Adrenal gland (tissue), 9 donors: ENCODE measurements at regions not wholly inside any gene's neighbourhood (a gene's known extent, or its start where the extent isn't known, plus 50 kb on each side); places are given as distances from the start of the nearest gene placed in this dataset.

Experiments
- DNase-seq, 7 donors: peaks; one replicate each; pipeline ENCODE4 v3.0.0-alpha.2; 2019 to 2020
- H3K27ac ChIP-seq, 5 donors: fragments of 200-600 bp; sonication (generic) in 4 of 5; 1 replicate in 3 of 5; 2 replicates in 2 of 5; pipeline versions ENCODE4 v1.5.1 to v1.8.0; 2016 to 2020; ENCODE audit warnings: mild to moderate bottlenecking in 1 of 5
- H3K27me3 ChIP-seq: fragments of 200-600 bp; 2 replicates; pipeline ENCODE4 v1.8.0; 2021
- H3K36me3 ChIP-seq, 2 donors: fragments of 200-600 bp; replicated peaks in 1 of 2; 1 replicate in 1 of 2; 2 replicates in 1 of 2; pipeline versions ENCODE4 v1.5.1 to v1.8.0; 2018 to 2022
- H3K4me1 ChIP-seq, 2 donors: fragments of 200-600 bp; replicated peaks in 1 of 2; 1 replicate in 1 of 2; 2 replicates in 1 of 2; pipeline versions ENCODE4 v1.5.1 to v1.8.0; 2018 to 2021
- H3K4me3 ChIP-seq, 4 donors: fragments of 200-600 bp; sonication (generic) in 3 of 4; one replicate each; pipeline ENCODE4 v1.5.1; 2016 to 2018
- H3K9me3 ChIP-seq, 3 donors: fragments of 200-600 bp; sonication (generic) in 1 of 3; replicated peaks in 1 of 3; 1 replicate in 2 of 3; 2 replicates in 1 of 3; pipeline versions ENCODE4 v1.5.1 to v1.8.0; 2016 to 2021
- POLR2A ChIP-seq, 2 donors: fragments of 450-650 bp; IDR thresholded peaks; one replicate each; pipeline ENCODE4 v1.6.1; 2017; ENCODE audit warnings: antibody characterized with exemption in 2 of 2, mild to moderate bottlenecking in 2 of 2, moderate library complexity in 1 of 2
- WGBS, 4 donors: extraction: QIAGEN DNeasy Blood & Tissue Kit in 2 of 4; methylation state at CpG; one replicate each; pipeline versions ENCODE4 v1.1.5 to v1.1.7; 2013 to 2017; 5-methylcytosine and 5-hydroxymethylcytosine counted together
- intact Hi-C, 2 donors: fragments of 100-400 bp; cut with DNase I; formaldehyde crosslinking; loops; one replicate each; pipeline versions ENCODE4 v1.14.1 to v1.15.0; 2022 to 2023
- TF ChIP-seq, protein P1 (sequence below), 6 experiments: fragments of 450-650 bp in 4 of 6; fragments of 200-600 bp in 2 of 6; sonication (generic) in 1 of 6; IDR thresholded peaks; 1 replicate in 5 of 6; 2 replicates in 1 of 6; pipeline versions ENCODE4 v1.5.1 to v1.8.0; 2016 to 2021; ENCODE audit warnings: antibody characterized with exemption in 6 of 6, mild to moderate bottlenecking in 2 of 6, moderate library complexity in 1 of 6
- donor health status: healthy with polysubstance abuse.
- donor health status: Bipolar disorder and iron deficiency.
- donor health status: DM: yes; HTN: yes; CAD: no.
- donor health status: DM: no; HTN: no; CAD: no.
- donor health status: DM: no; HTN: no; CAD: no.

DNA sequence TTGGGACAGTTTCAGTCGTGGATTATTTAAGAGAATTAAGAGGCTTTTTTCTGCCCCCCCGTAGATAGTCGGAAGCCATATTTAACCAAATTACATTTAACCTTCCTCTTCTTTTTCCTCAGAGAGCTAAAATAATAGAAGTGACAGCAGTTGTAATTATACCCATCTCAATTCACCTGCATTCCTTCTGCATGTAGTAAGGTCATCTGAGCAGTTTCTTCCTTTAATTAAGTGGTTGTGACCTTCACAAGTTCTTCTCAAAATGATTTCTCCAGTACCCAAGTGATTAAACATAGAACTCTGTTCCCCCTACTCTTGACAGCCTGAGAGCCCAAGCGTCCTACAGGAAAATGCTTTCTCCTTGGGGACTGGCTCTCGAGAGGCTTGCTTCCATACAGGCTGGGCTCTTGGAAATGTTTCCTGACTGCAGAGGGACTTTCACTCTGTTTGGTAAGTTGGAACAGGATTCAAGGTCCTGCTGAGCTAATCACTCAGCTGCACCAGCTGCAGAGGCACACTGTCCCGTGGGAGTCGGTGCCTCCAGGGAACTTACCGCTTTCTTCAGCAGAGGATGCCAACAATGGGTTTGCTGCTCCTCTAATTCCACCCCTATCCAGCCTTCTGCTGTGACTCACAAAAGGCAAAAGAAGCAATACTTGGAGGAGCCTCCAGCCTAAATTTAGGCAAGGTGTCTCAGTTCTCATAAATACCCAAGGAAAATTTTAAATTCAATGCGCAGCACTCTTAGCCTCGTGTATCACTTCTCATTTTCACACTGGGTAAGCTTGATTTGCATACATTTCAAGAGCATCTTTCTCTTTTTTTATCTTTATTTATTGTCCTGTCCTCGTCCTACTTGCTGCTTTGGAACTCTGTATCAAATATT lies 414.9 kb downstream of the KIF16B start:
- Histone ChIP-seq H3K9me3 (peaks cover 0 to 10% (median 7%) of the 10 kb centered on the region in 3 donors), H3K27me3 (no peaks in the 10 kb centered on the region), H3K36me3 (no peaks in the 10 kb centered on the region), H3K4me1 (no peaks in the 10 kb centered on the region), H3K27ac (no peak overlapping the region), H3K4me3 (no peak overlapping the region)
- peak in 4 of 7 donors; percentile 7 to 20 (median 18) for DNase-seq
- intact Hi-C loops = no loop called here
- 58 to 72% (median 65%) methylated on average over 11 of the region's 11 CpGs for WGBS, 4 donors
- no peak for TF ChIP-seq POLR2A (IDR thresholded peaks at IDR 0.05)
- TF ChIP-seq, protein P1, sequence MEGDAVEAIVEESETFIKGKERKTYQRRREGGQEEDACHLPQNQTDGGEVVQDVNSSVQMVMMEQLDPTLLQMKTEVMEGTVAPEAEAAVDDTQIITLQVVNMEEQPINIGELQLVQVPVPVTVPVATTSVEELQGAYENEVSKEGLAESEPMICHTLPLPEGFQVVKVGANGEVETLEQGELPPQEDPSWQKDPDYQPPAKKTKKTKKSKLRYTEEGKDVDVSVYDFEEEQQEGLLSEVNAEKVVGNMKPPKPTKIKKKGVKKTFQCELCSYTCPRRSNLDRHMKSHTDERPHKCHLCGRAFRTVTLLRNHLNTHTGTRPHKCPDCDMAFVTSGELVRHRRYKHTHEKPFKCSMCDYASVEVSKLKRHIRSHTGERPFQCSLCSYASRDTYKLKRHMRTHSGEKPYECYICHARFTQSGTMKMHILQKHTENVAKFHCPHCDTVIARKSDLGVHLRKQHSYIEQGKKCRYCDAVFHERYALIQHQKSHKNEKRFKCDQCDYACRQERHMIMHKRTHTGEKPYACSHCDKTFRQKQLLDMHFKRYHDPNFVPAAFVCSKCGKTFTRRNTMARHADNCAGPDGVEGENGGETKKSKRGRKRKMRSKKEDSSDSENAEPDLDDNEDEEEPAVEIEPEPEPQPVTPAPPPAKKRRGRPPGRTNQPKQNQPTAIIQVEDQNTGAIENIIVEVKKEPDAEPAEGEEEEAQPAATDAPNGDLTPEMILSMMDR (IDR thresholded peaks at IDR 0.05) = no peak

DNA sequence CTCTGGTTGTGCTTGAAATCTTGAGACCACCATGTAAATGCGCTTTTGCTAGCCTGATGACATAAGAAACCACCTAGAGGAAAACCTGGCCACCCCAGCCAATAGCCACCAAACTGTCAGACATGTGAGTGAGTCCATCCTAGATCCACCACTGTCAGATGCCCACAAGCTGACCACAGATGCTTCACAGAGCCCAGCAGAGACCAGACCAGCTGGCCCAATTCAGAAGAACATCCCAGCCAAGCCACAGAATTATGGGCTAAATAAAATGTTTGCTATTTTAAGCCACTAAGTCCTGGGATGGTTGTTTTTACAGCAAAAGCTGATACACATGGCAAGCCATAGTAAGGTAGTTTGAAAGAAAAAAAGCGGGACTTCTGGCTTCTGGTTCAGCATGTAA lies 425.3 kb downstream of the KIF16B start:
- TF ChIP-seq POLR2A (IDR thresholded peaks at IDR 0.05) = no peak
- TF ChIP-seq, protein P1 (IDR thresholded peaks at IDR 0.05) = no peak
- DNase-seq = no peak
- Histone ChIP-seq H3K9me3 (peaks cover 0 to 5% (median under 1%) of the 10 kb centered on the region in 3 donors), H3K4me3 (no peak overlapping the region), H3K27ac (no peak overlapping the region), H3K4me1 (no peaks in the 10 kb centered on the region), H3K27me3 (no peaks in the 10 kb centered on the region), H3K36me3 (no peaks in the 10 kb centered on the region)
- 85 to 94% (median 90%) methylated on average over 2 of the region's 2 CpGs for WGBS, 4 donors
- intact Hi-C loops = no loop called here

DNA sequence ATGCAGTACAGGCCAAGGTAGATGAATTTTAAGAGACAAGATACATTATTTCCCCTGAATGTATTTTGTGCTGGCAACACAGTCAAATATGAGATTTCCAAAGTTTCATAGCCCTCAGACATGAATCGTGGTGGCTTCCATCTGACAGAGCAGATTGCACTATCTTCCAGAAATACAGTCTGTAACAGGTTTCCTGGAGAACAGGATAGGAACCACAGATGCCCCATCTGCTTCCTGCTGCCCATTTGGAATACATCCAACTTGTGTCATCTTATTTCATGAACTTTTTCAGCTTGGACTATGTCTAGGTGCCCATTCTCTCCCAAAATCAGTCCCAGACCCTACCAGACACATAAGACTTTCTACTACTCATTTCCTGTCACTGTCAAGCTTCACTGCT lies 426.0 kb downstream of the KIF16B start:
- H3K9me3 ChIP-seq = peaks cover 0 to 5% (median 0%) of the 10 kb centered on the region in 3 donors
- no peaks in the 10 kb centered on the region for H3K4me1 ChIP-seq
- no peaks in the 10 kb centered on the region for H3K27me3 ChIP-seq
- intact Hi-C loops = no loop called here
- H3K36me3 ChIP-seq = no peaks in the 10 kb centered on the region
- no peak overlapping the region for H3K27ac ChIP-seq
- TF ChIP-seq, protein P1 (IDR thresholded peaks at IDR 0.05) = no peak
- no peak for TF ChIP-seq POLR2A (IDR thresholded peaks at IDR 0.05)
- 42 to 67% (median 59%) methylated on average over 1 of the region's 1 CpG for WGBS, 4 donors
- no peak overlapping the region for H3K4me3 ChIP-seq
- no peak for DNase-seq

DNA sequence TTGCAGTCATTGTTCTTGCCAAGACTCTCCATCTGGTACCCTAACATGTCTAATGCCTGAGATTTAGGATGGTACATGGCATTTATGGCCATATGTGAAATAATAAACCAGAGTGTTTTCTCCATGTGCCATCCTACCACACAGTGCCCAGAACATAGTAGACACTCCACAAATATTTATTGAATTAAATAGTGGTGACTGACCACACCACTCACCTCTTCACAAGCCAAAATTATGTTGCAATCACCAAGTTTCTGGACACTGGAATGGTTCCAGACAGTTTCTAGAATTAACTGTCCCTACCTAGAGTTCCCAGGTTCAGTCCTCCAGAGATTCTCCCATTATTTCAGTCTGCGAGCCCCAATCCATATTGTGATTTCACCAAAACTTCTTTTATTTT lies 427.3 kb downstream of the KIF16B start:
- no peak for TF ChIP-seq POLR2A (IDR thresholded peaks at IDR 0.05)
- TF ChIP-seq, protein P1 (IDR thresholded peaks at IDR 0.05) = no peak
- 83 to 98% (median 95%) methylated on average over 1 of the region's 1 CpG for WGBS, 4 donors
- H3K27me3 ChIP-seq = no peaks in the 10 kb centered on the region
- no peaks in the 10 kb centered on the region for H3K36me3 ChIP-seq
- H3K4me1 ChIP-seq = no peaks in the 10 kb centered on the region
- intact Hi-C loops = no loop called here
- no peak for DNase-seq
- no peaks in the 10 kb centered on the region for H3K9me3 ChIP-seq
- no peak overlapping the region for H3K27ac ChIP-seq
- H3K4me3 ChIP-seq = no peak overlapping the region
